K562 (cell line): ENCODE measurements at regions not wholly inside any gene's neighbourhood (a gene's known extent, or its start where the extent isn't known, plus 50 kb on each side); places are given as distances from the start of the nearest gene placed in this dataset.

Source experiments
- ATF6 ChIP-seq: sonication (generic); formaldehyde crosslinking; IDR thresholded peaks from 2 replicates; pipeline ENCODE4 v1.4.0; 2020; ENCODE audit warnings: mild to moderate bottlenecking, missing genetic modification reagents
- CHD2 ChIP-seq: IDR thresholded peaks from 2 replicates; pipeline ENCODE4 v1.6.1; 2011; ENCODE audit warnings: low read depth, low read length
- CHD4 ChIP-seq: fragments of 200-600 bp; sonication (generic); IDR thresholded peaks from 3 replicates; pipeline ENCODE4 v1.6.1; 2012; ENCODE audit warnings: low read depth, mild to moderate bottlenecking, mixed read lengths, low read length, inconsistent platforms; ENCODE audit not compliant: insufficient read depth, insufficient replicate concordance, poor library complexity, severe bottlenecking
- EP300 ChIP-seq: IDR thresholded peaks from 2 replicates; pipeline ENCODE4 v1.6.1; 2012; ENCODE audit warnings: low read length, improper control_type of control experiment
- GTF2B ChIP-seq: IDR thresholded peaks from 2 replicates; pipeline ENCODE4 v1.6.1; 2011; ENCODE audit not compliant: insufficient read length; ENCODE audit errors: extremely low read depth
- KAT2B ChIP-seq: IDR thresholded peaks from one replicate; pipeline ENCODE4 v1.6.1; 2012; ENCODE audit warnings: low read depth, mild to moderate bottlenecking, control low read depth, inconsistent platforms, low read length, moderate library complexity
- LARP7 ChIP-seq: fragments of 450-650 bp; IDR thresholded peaks from 2 replicates; pipeline ENCODE4 v1.6.1; 2016
- NELFE ChIP-seq: IDR thresholded peaks from 2 replicates; pipeline ENCODE4 v1.6.1; 2011; ENCODE audit warnings: mild to moderate bottlenecking; ENCODE audit not compliant: insufficient read depth, insufficient read length
- RB1 ChIP-seq: fragments of 450-650 bp; IDR thresholded peaks from 2 replicates; pipeline ENCODE4 v1.6.1; 2017; ENCODE audit warnings: low read depth, mild to moderate bottlenecking
- SP1 ChIP-seq: sonication (generic); formaldehyde crosslinking; IDR thresholded peaks from 2 replicates; pipeline ENCODE4 v1.8.1; 2022; ENCODE audit warnings: mild to moderate bottlenecking, missing genetic modification reagents
- SRF ChIP-seq, 2 experiments: fragments of 250-450, 450-650 bp in 1 of 2; sonication (Bioruptor Pico) in 1 of 2; sonication (generic) in 1 of 2; formaldehyde crosslinking; IDR thresholded peaks; 2 replicates each; pipeline versions ENCODE4 v1.5.0 to v1.5.1; 2020 to 2022; ENCODE audit warnings: mild to moderate bottlenecking in 1 of 2, missing genetic modification reagents in 1 of 2
- SRSF9 ChIP-seq: fragments of 200-400 bp; formaldehyde crosslinking; IDR thresholded peaks from 2 replicates; pipeline ENCODE4 v1.6.1; 2017; ENCODE audit warnings: low read depth, low read length, borderline replicate concordance
- THAP12 ChIP-seq: fragments of 250-450 bp; sonication (Bioruptor Pico); IDR thresholded peaks from 2 replicates; pipeline ENCODE4 v1.9.0; 2021; ENCODE audit warnings: mild to moderate bottlenecking, inconsistent platforms
- ZFP1 ChIP-seq: fragments of 450-650 bp; formaldehyde crosslinking; IDR thresholded peaks from 2 replicates; pipeline ENCODE4 v1.4.0; 2020; ENCODE audit warnings: mild to moderate bottlenecking, mixed read lengths
- ZNF184 ChIP-seq: sonication (generic); formaldehyde crosslinking; IDR thresholded peaks from 2 replicates; pipeline ENCODE4 v1.5.0; 2020; ENCODE audit warnings: missing genetic modification reagents
- ZNF316 ChIP-seq: fragments of 450-650 bp; IDR thresholded peaks from 2 replicates; pipeline ENCODE4 v1.6.1; 2016
- ZNF518B ChIP-seq: fragments of 250-450 bp; sonication (Bioruptor Pico); IDR thresholded peaks from 2 replicates; pipeline ENCODE4 v1.5.0; 2021; ENCODE audit warnings: mild to moderate bottlenecking, moderate library complexity
- ZNF76 ChIP-seq: fragments of 250-450 bp; sonication (Bioruptor Pico); IDR thresholded peaks from 2 replicates; pipeline ENCODE4 v1.4.0; 2020; ENCODE audit warnings: mild to moderate bottlenecking, moderate library complexity, borderline replicate concordance

GRCh38 chr6:27133281-27134227 is 113.9 kb upstream of the PRSS16 start (continued):
- TF ChIP-seq ATF6 (CRISPR knock-in tag) (no peak), CHD4 (no peak), ZNF316 (no peak), EP300 (no peak), NELFE (no peak), GTF2B (no peak), ZNF76 (CRISPR knock-in tag) (peak; percentile 52; the same call in 1 of the 2 replicates), ZNF184 (no peak), CHD2 (peak; percentile 76), ZFP1 (peak; percentile 66; the same call in 1 of the 2 replicates), RB1 (0 out of 2 replicates have a peak, but pooled peaks have one; percentile 2), SP1 (CRISPR knock-in tag) (peak; percentile 84), THAP12 (peak; percentile 99), ZNF518B (peak; percentile 92), KAT2B (no peak), SRSF9 (no peak), LARP7 (peak; percentile 85; the same call in 1 of the 2 replicates), SRF (CRISPR knock-in tag; IDR thresholded peaks at IDR 0.05) (peak; percentile 69 to 96; a peak in 3 of 4 replicates)
